ENCODE measurements at regions not wholly inside any gene's neighbourhood (a gene's known extent, or its start where the extent isn't known, plus 50 kb on each side); places are given as distances from the start of the nearest gene placed in this dataset.

DNA sequence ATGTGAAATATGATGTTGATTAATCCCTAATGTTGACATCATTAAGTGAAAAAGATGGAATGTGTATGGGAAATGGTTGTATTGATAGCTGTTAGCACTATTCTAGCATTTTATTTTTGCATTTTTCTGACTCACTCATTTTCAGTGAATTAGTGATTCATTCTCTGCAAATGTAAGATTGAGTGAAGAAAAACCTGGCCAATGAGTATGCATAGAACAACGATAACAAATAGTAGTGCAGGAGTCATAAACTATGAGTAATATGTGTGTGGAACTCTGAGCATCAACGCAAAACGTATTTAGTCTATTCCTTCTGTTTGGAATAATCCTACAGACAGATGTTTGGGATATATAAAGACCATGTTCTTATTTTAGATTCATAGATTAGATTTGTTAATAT, 76.3 kb upstream of the RTL1 start:
- Histone ChIP-seq H3K4me1 (ENCODE audit: control insufficient read depth, insufficient read depth, low read length) (no peaks in the 10 kb centered on the region), H3K36me3 (ENCODE audit: control insufficient read depth, insufficient read depth, low read length) (no peaks in the 10 kb centered on the region), H3K27ac (ENCODE audit: low read length) (no peak overlapping the region), H3K9me3 (ENCODE audit: control insufficient read depth, insufficient read depth, low read length) (no peaks in the 10 kb centered on the region), H3K4me3 (ENCODE audit: low read length) (no peak overlapping the region), H3K27me3 (ENCODE audit: control insufficient read depth, insufficient read depth, low read length) (no peaks in the 10 kb centered on the region)
- intact Hi-C loops (cut with micrococcal nuclease), result no loop called here
- Mint-ChIP-seq H3K36me3 (no peaks in the 10 kb centered on the region), H3K27ac (no peak overlapping the region), H3K4me3 (no peak overlapping the region), H3K4me1 (no peaks in the 10 kb centered on the region), H3K27me3 (ENCODE audit: low read depth in 2 of 2) (peaks cover 17 to 56% of the 10 kb centered on the region in 2 donors), H3K9me3 (no peaks in the 10 kb centered on the region)
- DNase-seq (no peak), ATAC-seq (no peak)
- WGBS (ENCODE audit: insufficient coverage), result 92% methylated on average over 3 of the region's 3 CpGs
- TF ChIP-seq, protein P1, sequence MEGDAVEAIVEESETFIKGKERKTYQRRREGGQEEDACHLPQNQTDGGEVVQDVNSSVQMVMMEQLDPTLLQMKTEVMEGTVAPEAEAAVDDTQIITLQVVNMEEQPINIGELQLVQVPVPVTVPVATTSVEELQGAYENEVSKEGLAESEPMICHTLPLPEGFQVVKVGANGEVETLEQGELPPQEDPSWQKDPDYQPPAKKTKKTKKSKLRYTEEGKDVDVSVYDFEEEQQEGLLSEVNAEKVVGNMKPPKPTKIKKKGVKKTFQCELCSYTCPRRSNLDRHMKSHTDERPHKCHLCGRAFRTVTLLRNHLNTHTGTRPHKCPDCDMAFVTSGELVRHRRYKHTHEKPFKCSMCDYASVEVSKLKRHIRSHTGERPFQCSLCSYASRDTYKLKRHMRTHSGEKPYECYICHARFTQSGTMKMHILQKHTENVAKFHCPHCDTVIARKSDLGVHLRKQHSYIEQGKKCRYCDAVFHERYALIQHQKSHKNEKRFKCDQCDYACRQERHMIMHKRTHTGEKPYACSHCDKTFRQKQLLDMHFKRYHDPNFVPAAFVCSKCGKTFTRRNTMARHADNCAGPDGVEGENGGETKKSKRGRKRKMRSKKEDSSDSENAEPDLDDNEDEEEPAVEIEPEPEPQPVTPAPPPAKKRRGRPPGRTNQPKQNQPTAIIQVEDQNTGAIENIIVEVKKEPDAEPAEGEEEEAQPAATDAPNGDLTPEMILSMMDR (IDR thresholded peaks at IDR 0.05), result no peak

DNA sequence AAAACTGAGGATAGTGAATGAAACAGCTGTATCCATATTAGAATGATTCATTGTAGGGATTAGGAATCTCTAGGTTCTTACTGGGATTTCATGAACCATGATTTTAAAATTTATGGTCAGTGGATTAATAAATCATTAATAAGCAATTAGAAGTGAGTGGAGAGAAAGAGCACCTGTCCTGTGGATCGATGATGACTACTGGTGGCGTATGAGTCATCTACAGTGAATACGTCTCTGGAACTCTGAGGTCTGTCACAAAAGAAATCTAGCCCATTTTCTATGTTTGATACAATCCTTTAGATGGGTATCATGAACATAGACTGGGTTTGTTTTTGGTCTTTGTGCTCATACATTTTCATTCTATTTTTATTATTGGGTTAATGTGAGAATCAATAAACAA, 77.3 kb upstream of the RTL1 start:
- Histone ChIP-seq H3K27ac (ENCODE audit: low read length) (no peak overlapping the region), H3K9me3 (ENCODE audit: control insufficient read depth, insufficient read depth, low read length) (no peaks in the 10 kb centered on the region), H3K4me3 (ENCODE audit: low read length) (no peak overlapping the region), H3K27me3 (ENCODE audit: control insufficient read depth, insufficient read depth, low read length) (no peaks in the 10 kb centered on the region), H3K4me1 (ENCODE audit: control insufficient read depth, insufficient read depth, low read length) (no peaks in the 10 kb centered on the region), H3K36me3 (ENCODE audit: control insufficient read depth, insufficient read depth, low read length) (no peaks in the 10 kb centered on the region)
- DNase-seq (no peak), ATAC-seq (no peak)
- Mint-ChIP-seq H3K4me3 (no peak overlapping the region), H3K9me3 (no peaks in the 10 kb centered on the region), H3K27ac (no peak overlapping the region), H3K36me3 (no peaks in the 10 kb centered on the region), H3K27me3 (ENCODE audit: low read depth in 2 of 2) (peaks cover 17 to 56% of the 10 kb centered on the region in 2 donors), H3K4me1 (no peaks in the 10 kb centered on the region)
- WGBS (ENCODE audit: insufficient coverage), result 94% methylated on average over 3 of the region's 3 CpGs
- TF ChIP-seq, protein P1 (IDR thresholded peaks at IDR 0.05), result no peak
- intact Hi-C loops (cut with micrococcal nuclease), result no loop called here

DNA sequence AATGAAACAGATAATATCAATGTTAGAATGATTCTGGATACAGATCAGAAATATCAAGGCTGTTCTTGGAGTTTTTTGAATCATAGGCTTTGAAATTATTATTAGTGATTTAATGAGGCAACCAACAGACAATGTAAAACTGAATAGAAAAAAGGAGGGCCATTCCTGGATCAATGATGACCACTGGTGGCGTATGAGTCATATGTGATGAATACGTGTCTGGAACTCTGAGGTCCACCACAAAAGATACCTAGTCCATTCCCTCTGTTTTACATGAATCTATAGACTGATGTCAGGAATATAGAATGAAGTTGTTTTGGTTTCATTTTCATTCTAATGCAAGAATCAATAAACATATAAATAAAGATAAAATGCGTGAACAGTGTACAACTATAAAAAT, 78.3 kb upstream of the RTL1 start:
- H3K4me1 ChIP-seq (ENCODE audit: control insufficient read depth, insufficient read depth, low read length), result no peaks in the 10 kb centered on the region
- WGBS (ENCODE audit: insufficient coverage), result 100% methylated on average over 1 of the region's 3 CpGs
- no peak overlapping the region for H3K27ac ChIP-seq (ENCODE audit: low read length)
- H3K9me3 ChIP-seq (ENCODE audit: control insufficient read depth, insufficient read depth, low read length), result no peaks in the 10 kb centered on the region
- Mint-ChIP-seq H3K4me1 (no peaks in the 10 kb centered on the region), H3K27ac (no peak overlapping the region), H3K27me3 (ENCODE audit: low read depth in 2 of 2) (peaks cover 21 to 61% of the 10 kb centered on the region in 2 donors), H3K36me3 (no peaks in the 10 kb centered on the region), H3K4me3 (no peak overlapping the region), H3K9me3 (no peaks in the 10 kb centered on the region)
- H3K36me3 ChIP-seq (ENCODE audit: control insufficient read depth, insufficient read depth, low read length), result no peaks in the 10 kb centered on the region
- no peak for DNase-seq
- H3K27me3 ChIP-seq (ENCODE audit: control insufficient read depth, insufficient read depth, low read length), result no peaks in the 10 kb centered on the region
- H3K4me3 ChIP-seq (ENCODE audit: low read length), result no peak overlapping the region
- no peak for ATAC-seq
- TF ChIP-seq, protein P1 (IDR thresholded peaks at IDR 0.05), result no peak
- intact Hi-C loops (cut with micrococcal nuclease), result no loop called here

DNA sequence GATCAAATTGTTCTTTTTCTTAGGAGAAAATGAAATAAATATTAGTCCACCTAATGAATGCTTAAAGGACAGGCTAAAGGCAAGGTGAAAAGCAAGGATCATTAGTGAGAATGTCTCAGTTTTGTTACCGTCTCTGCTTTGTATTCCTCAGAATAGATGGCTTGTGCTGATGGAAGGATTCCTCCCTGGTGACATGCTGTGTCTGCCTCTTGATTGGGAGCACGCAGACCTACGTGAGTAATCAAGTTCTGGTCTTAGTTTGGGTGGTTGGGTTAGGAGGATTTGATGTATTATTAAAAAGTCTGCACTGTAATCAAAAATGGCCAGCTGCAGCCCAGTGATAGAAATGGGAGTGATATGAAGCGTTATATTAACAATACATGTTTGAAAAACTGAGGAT, 78.8 kb upstream of the RTL1 start:
- Mint-ChIP-seq H3K36me3 (no peaks in the 10 kb centered on the region), H3K27me3 (ENCODE audit: low read depth in 2 of 2) (peaks cover 20 to 57% of the 10 kb centered on the region in 2 donors), H3K4me3 (no peak overlapping the region), H3K27ac (no peak overlapping the region), H3K4me1 (no peaks in the 10 kb centered on the region), H3K9me3 (no peaks in the 10 kb centered on the region)
- H3K4me3 ChIP-seq (ENCODE audit: low read length), result no peak overlapping the region
- TF ChIP-seq, protein P1 (IDR thresholded peaks at IDR 0.05), result no peak
- intact Hi-C loops (cut with micrococcal nuclease), result no loop called here
- H3K4me1 ChIP-seq (ENCODE audit: control insufficient read depth, insufficient read depth, low read length), result no peaks in the 10 kb centered on the region
- H3K27ac ChIP-seq (ENCODE audit: low read length), result no peak overlapping the region
- H3K36me3 ChIP-seq (ENCODE audit: control insufficient read depth, insufficient read depth, low read length), result no peaks in the 10 kb centered on the region
- WGBS (ENCODE audit: insufficient coverage), result 94% methylated on average over 4 of the region's 4 CpGs
- ATAC-seq (no peak), DNase-seq (no peak)
- H3K27me3 ChIP-seq (ENCODE audit: control insufficient read depth, insufficient read depth, low read length), result no peaks in the 10 kb centered on the region
- no peaks in the 10 kb centered on the region for H3K9me3 ChIP-seq (ENCODE audit: control insufficient read depth, insufficient read depth, low read length)
